HEK293T (cell line): ENCODE measurements at regions not wholly inside any gene's neighbourhood (a gene's known extent, or its start where the extent isn't known, plus 50 kb on each side); places are given as distances from the start of the nearest gene placed in this dataset.

Source experiments
- ARNT ChIP-seq: fragments of 450-650 bp; IDR thresholded peaks from 2 replicates; pipeline ENCODE4 v1.6.1; 2017; ENCODE audit warnings: mild to moderate bottlenecking
- BHLHE40 ChIP-seq: fragments of 450-650 bp; IDR thresholded peaks from 2 replicates; pipeline ENCODE4 v1.6.1; 2016; ENCODE audit warnings: mild to moderate bottlenecking, moderate library complexity, borderline replicate concordance
- CTBP1 ChIP-seq: fragments of 450-650 bp; IDR thresholded peaks from 2 replicates; pipeline ENCODE4 v1.6.1; 2016; ENCODE audit warnings: borderline replicate concordance
- ELF4 ChIP-seq: fragments of 450-650 bp; IDR thresholded peaks from 2 replicates; pipeline ENCODE4 v1.6.1; 2017; ENCODE audit warnings: antibody characterized with exemption
- FOXA1 ChIP-seq: fragments of 450-650 bp; IDR thresholded peaks from 2 replicates; pipeline ENCODE4 v1.6.1; 2016; ENCODE audit warnings: mild to moderate bottlenecking
- FOXK2 ChIP-seq: fragments of 450-650 bp; IDR thresholded peaks from 2 replicates; pipeline ENCODE4 v1.6.1; 2016; ENCODE audit warnings: mild to moderate bottlenecking
- NFRKB ChIP-seq: fragments of 450-650 bp; IDR thresholded peaks from 2 replicates; pipeline ENCODE4 v1.6.1; 2016; ENCODE audit warnings: mild to moderate bottlenecking, moderate library complexity
- PKNOX1 ChIP-seq: fragments of 450-650 bp; IDR thresholded peaks from 2 replicates; pipeline ENCODE4 v1.6.1; 2016
- SP1 ChIP-seq: fragments of 450-650 bp; IDR thresholded peaks from 2 replicates; pipeline ENCODE4 v1.6.1; 2017
- SUZ12 ChIP-seq: fragments of 450-650 bp; IDR thresholded peaks from 2 replicates; pipeline ENCODE4 v1.6.1; 2016; ENCODE audit warnings: mild to moderate bottlenecking
- TARDBP ChIP-seq: fragments of 450-650 bp; IDR thresholded peaks from 2 replicates; pipeline ENCODE4 v1.6.1; 2016

GRCh38 chr12:72815421-72815820 is 543.3 kb downstream of the TRHDE start:
- TF ChIP-seq CTBP1: no peak
- no peak for TF ChIP-seq FOXK2
- no peak for TF ChIP-seq SP1
- no peak for TF ChIP-seq SUZ12
- no peak for TF ChIP-seq BHLHE40
- no peak for TF ChIP-seq PKNOX1
- no peak for TF ChIP-seq NFRKB
- no peak for TF ChIP-seq ELF4
- no peak for TF ChIP-seq TARDBP
- TF ChIP-seq ARNT: no peak
- TF ChIP-seq FOXA1: no peak
